HG03097 (cell line): ENCODE measurements at regions not wholly inside any gene's neighbourhood (a gene's known extent, or its start where the extent isn't known, plus 50 kb on each side); places are given as distances from the start of the nearest gene placed in this dataset.
"Not testable (repeated sequence)": the region's sequence is repeated elsewhere in the genome, so short reads cannot be mapped to it uniquely, and the experiment has no call there.

Experiments used
- ATAC-seq: cut with Tn5 transposase; IDR thresholded peaks from one replicate; pipeline ENCODE4 v1.9.1; 2021; ENCODE audit not compliant: unreplicated experiment, low FRiP score

DNA sequence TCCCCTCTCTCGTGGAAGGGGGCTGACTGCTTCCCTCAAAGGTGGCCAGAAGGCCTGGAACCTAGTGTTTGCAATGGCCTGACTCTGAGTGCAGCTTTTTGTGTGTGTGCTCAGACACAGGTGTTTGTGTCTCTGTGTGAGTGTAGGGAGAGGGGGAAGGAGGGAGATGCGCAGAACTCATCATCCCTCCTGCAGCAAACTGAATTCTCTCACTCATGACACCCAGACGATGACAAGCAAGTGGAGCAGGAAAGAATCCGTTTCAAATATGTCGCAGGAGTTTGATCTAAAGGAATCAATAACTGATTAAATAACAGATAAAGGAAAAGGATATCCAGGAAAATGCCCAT is 101.4 kb downstream of the TNFAIP3 start:
- ATAC-seq: no peak

- no peak for ATAC-seq
Observed at GRCh38 chr6:137968901-137969300, 101.8 kb downstream of the TNFAIP3 start.

DNA sequence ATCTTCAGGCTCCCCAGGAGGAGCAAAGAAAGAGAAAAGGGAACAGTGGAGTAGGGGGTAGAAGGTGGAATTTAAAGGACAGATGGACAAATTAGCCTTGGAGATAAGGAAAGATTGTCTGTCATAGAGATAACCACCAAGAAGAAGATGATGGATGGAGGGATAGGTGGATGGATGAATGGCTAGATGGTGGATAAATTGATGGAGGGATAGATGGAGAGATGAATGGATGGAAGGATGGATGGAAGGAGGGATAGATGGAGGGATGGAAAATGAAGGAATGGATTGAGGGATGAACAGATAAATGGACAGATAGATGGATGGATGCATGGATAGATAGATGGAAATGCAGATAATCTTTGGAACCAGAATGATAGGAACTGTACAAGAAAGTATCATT is 102.8 kb downstream of the TNFAIP3 start:
- no peak for ATAC-seq

DNA sequence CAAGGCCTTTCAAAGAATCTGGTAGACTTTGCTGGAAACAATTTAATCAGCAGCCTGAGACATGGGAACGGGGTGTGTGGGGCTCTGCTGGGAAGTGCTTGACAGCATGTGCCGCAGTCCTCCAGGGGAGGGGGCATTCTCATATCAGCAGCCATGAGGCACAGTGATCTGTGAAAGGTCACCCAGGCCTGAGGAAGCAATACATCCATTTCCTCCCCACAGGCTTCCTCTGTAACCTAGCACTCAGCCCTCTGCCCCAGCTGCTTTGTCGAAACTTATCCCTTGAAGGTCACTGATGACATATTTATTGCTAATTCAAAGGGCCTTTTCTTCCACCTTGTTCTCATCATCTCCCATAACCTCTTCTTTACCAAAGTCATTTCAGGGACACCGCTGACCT is 103.3 kb downstream of the TNFAIP3 start:
- ATAC-seq: no peak

GRCh38 chr6:137973201-137973600 is 106.1 kb downstream of the TNFAIP3 start:
- ATAC-seq: no peak

DNA sequence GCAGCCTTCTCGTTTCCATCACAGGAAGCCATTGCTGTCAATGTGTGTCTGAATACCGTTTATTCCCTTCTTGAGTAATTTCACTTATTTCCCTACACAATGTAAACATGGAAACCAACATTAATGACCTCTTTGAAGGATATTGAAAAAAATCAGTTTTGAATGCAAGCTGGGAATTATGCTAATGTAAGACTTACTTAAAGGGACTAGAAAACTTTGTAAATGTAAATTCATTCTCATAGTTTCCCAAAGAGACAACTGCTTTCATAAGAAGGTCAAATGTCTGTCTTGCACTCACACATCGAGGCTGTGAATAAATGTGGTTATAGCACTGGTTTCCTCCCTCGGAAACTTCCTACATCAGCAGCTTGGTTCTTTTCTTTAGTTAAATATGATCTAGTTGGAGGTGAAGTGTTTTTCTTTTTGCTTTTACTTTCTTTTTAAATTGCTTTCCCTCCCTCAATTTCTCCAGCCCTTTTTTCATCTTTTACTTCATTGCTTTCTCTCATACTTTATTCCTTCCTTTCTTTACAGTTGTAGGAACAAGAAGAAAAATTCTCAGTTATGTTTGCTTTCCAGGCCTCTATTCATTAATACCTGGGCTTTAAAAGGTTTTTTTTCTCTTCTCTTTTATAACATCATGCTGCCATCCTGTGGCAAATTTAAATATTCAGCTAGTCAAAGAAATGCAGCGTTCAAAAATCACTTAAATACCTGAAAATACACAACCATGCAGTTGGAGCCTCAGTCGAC is 108.3 kb downstream of the TNFAIP3 start:
- ATAC-seq: no peak

- ATAC-seq: no peak
Observed at GRCh38 chr6:137976430-137976829, 109.4 kb downstream of the TNFAIP3 start.

DNA sequence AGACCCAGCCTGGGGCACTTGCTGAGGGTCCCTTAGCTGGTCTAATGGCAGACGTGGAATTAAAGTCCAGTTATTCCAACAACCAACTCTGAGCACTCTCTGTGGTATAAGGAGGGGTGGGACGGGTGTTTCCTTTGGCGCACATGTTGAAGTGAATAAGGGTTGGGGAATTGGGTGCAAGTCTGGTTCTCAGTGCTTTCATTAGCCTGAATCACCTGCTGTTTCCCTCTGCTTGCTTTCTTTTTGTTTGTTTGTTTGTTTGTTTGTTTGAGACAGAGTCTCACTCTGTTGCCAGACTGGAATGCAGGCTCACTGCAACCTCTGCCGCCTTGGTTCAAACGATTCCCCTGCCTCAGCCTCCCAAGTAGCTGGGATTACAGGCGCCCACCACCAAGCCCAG is 110.1 kb downstream of the TNFAIP3 start:
- ATAC-seq: no peak

GRCh38 chr6:137977814-137978213 is 110.8 kb downstream of the TNFAIP3 start:
- ATAC-seq: no peak

GRCh38 chr6:137978252-137978896 is 111.3 kb downstream of the TNFAIP3 start:
- no peak for ATAC-seq

DNA sequence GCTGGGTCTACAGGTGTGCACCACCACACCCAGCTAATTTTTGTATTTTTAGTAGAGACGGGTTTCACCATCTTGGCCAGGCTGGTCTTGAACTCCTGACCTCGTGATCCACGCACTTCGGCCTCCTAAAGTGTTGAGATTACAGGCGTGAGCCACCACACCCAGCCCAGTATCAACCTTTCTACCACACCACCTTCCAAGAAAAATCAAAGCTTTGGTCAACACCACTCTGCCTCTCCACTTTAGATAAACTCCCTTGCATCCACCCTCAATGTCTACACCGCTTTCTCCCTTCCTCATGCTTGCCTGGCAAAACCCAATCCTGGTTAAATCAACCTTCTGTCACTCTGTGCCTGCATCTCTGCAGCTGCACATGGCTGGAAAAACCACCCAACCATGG is 112.2 kb downstream of the TNFAIP3 start:
- not testable (repeated sequence) for ATAC-seq

DNA sequence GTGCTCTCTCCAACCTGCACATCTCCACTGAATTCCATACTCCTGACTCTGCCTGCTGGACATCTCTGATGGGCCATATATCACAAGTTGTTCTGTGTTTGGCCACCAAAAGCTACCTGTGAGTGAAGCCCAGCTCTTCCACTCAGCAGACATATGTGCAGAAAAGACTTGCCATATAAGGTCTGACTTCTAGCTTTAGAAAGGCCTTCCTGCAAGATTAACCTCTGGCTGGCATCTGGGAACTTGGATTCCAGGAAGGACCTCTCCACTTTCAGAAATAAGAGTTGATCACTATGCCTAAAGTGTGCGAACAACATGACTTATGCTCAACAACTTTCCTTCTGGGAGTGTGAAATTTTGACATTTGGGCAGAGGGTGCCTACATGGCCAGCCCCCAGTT is 113.7 kb downstream of the TNFAIP3 start:
- ATAC-seq: no peak

GRCh38 chr6:137981758-137982157 is 114.7 kb downstream of the TNFAIP3 start:
- no peak for ATAC-seq

DNA sequence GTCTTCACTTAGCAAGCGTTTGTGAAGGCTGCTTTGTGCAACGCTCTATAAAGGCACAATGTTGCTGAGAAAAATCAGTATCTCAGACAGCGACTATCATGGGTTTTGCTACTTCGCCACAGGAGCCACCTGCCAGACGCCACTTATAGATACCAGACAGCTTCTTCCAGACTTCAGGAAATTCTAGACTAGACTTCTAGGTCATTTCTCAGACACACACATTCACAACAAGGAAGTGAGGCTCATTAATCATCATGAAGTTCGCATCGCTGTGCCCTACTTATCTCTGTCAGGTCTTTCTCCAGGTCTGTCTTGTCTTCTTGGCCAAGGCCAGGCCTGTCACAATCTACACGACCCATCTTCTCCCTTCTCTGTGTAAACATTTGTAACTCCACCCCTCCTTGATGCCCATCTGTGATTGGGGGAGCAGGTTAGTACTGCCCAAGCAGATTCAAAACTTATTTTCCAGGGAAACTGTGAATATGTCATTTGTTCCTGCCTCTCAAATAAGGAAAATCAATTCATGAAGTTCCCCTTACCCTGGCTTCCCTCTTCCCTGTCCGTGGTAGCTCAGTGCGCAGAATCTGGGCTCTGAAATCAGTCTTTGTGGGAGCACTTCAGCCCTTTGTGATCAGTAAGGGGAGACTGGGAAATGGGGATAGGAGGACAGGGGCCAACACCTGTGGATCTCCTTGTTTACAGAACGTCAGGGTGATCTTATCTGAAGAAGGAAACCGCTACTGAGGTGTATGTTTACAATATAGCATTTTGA is 115.5 kb downstream of the TNFAIP3 start:
- no peak for ATAC-seq

- ATAC-seq: no peak
Observed at GRCh38 chr6:137983269-137983668, 116.2 kb downstream of the TNFAIP3 start.

DNA sequence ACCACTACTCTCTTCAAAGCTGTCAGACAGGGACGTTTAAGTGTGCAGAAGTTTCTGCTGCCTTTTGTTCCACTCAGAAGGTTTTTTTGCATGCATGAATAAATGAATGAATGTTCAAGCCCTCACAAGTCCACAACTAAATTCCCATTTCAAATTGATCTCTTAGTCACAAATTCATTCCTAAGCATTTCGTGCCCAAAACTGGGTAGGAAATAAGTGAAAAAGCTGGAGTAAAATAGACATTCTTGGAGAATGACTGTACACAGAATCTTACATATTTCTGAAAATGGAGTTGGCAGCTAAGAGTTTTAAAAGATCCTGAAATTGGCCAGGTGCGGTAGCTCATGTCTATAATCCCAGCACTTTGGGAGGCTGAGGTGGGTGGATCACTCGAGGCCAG is 117.6 kb downstream of the PERP start:
- no peak for ATAC-seq

DNA sequence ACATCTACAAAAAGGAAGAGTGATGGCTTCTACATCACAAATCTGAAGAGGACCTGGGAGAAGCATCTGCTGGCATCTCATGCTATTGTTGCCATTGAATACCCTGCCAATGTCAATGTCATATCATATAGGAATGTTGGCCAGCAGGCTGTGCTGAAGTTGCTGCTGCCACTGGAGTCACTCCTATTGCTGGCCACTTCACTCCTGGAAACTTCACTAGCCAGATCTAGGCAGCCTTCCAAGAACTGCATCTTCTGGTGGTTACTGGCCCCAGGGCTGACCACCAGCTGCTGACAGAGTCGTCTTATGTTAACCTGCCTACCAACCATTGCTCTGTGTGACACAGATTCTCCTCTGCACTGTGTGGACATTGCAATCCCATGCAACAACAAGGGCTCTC is 111.8 kb downstream of the PERP start:
- no peak for ATAC-seq

GRCh38 chr6:137998461-137999019 is 108.7 kb downstream of the PERP start:
- no peak for ATAC-seq

DNA sequence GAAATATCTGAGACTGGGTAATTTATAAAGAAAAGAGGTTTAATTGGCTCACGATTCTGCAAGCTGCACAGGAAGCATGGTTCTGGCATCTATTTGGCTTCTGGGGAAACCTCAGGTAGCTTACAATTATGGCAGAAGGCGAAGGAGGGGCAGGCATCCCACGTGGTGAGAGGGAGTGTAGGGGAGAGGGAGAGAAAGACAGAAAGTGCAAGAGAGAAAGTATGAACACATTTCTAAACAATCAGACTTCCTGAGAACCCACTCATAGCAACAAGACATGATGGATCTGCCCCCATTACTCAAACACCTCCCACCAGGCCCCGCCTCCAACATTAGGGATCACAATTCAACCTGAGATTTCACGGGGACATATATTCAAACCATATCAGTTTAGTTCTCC is 107.4 kb downstream of the PERP start:
- no peak for ATAC-seq

- no peak for ATAC-seq
Observed at GRCh38 chr6:138000941-138001340, 106.3 kb downstream of the PERP start.

- ATAC-seq: no peak
Observed at GRCh38 chr6:138001750-138002349, 105.4 kb downstream of the PERP start.
